ENCODE measurements at regions not wholly inside any gene's neighbourhood (a gene's known extent, or its start where the extent isn't known, plus 50 kb on each side); places are given as distances from the start of the nearest gene placed in this dataset.

GRCh38 chr18:45312555-45313126 is 302.6 kb upstream of the SLC14A2 start:
- TF ChIP-seq CTCF (conservative IDR thresholded peaks at IDR 0.05; ENCODE audit: low read depth, low read length) (no peak), EZH2phosphoT487 (IDR thresholded peaks at IDR 0.05; ENCODE audit: borderline replicate concordance, low read length) (no peak)

All from PC-3 (cell line).